NCI-H146 (cell line): ENCODE measurements at regions not wholly inside any gene's neighbourhood (a gene's known extent, or its start where the extent isn't known, plus 50 kb on each side); places are given as distances from the start of the nearest gene placed in this dataset.

Experiments
- DNase-seq: peaks from one replicate; lab custom pipeline; 2025; lab: John Stamatoyannopoulos, UW

DNA sequence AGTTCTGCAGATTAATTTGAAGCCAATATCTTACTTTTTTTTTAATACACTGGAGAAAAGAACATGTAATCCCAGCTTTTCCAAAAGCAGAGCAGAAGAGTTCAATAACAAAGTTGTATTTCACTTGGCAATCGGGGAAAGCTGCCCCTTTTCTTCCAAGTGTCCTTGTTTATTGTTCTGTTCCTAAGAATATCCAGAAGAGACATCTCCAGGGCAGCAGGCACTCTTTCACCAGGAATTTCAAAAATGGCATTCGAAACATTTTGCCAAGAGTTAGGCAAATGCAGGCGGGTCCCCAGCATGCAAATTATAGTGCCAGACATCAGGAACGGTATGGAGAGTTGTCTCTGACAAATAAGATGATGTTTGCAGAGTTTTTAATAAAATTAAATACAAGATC lies 494.5 kb downstream of the BCOR start:
- no peak for DNase-seq

DNA sequence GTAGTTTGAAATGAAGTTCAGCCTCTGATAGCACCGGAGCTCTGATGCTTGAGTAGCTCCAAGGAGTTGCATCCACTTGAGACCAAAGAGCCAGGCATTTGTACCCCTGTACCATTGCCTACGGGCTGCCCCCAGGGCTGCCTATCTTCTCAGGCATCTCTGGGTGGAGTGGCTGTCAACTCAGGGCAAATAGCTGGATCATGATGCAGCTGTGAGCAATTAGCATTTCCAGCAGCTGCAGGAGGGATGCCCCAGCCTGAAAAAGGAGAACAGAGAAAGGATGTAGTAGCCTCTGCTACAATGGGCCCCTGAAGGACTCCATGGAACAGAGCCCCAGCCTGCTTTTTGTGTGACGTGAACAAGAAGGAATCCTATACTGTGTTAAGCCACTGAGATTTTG lies 492.6 kb downstream of the BCOR start:
- peak; percentile 63 for DNase-seq

DNA sequence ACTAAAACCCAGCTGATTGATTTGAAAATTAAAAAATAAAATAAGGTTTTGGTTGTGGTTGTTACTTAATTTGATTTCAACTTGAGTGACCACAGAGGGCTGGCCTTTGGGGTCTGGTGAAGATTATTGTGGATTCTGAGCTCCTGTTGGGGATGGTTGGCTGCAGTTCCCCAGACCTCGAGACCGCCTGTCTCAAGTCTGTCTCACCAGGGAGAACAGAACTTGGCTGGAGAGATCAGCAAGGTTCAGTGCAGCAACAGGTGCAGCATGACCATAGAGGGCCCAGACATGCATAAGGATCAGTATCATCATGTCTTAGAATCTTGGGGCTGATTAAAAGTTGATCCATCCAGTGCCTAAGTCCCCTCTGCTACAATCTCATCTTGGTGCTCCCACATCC lies 491.9 kb downstream of the BCOR start:
- DNase-seq: no peak

DNA sequence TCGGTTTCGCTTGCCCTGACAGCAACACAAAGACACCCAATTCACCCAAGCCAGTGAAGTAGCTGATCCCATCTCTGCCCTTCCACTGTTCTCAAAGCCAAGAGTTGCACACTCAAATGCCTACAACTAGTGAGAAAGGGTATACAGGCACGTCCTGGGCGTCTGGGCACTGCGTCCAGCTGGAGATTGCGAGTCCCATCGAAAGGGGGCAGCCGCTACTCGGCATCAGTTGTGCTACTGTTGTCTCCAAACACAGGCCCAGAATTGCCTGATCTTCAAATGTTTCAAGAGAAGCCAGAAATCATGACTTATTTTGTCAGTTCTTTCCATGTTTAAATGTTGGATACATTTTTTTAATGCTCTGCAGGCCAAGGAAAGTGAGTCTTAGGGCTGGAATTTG lies 487.8 kb downstream of the BCOR start:
- DNase-seq: no peak

DNA sequence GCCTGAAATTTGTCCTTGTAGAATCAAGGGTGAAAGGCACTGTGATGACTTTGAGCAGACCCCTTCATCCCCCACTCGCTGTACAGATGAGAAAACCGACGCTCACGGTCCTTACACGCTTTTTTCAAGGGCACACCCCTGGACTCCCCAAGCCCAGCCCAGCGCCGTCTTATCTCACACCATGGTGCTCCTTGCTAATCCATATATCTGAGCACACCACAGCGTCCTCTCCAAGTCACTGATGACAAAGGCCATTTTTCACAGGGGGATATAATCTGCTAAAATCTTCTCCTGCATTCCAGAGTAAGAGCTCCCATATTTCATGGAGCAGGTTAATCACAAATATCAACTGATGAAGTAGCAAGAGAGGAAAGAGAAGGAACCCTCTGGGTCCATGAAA lies 486.3 kb downstream of the BCOR start:
- no peak for DNase-seq

DNA sequence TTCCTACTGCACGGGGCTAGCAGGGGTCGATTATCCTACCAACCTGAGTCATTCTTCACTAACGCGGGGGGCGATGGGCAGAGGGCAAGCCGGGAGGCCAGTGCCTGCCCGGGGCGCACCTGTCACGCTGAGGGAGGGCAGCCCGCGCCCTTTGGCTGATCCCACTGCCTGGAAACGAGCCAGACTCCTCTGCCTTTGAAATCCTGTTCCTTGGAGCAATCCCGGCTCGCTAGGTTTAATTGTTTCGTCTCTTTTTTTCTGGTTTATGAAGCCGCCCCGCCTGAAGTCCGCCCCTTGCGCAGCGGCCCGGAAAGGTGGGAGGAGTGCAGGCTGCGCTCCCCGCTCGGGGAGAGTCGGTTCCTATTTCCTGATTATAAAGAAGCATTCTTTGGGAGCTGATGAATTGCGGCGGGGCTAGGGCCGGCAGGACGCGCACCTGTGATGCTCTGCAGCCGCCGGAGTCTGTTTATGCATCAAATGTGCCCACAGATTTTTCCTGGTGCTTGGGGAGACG lies 484.2 kb downstream of the BCOR start:
- peak; percentile 83 for DNase-seq

DNA sequence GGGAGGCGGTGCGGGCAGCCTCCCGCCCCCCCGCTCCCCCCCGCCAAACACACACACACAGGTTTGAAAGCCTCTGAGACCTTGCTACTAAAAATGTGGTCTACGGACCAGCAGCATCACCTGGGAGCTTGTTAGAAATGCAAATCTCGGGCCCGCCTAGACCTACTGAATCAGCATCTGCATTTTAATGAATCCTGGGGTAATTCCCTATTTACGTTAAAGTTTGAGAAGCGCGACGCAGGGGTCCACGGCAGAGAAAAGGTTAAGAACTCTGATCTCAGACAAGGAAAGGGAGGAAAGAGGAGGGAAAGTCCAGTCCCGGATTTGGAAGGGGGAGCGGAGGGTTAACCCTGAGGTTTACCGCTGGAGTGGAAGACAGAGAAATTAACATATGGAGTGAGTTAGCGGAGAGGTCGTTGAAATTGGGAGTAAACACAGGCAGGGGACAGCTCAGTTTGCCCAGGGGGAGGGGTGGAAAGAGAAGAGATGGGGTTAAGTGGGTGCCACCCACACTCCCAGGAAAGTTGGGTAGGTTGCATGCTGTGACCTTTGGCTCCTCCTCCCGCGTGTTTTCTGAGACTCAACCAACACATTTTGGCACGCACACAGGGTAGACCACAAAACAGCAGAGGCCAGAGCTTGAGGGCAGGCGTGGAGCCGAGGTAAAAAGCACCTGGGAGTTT lies 483.6 kb downstream of the BCOR start:
- no peak for DNase-seq

DNA sequence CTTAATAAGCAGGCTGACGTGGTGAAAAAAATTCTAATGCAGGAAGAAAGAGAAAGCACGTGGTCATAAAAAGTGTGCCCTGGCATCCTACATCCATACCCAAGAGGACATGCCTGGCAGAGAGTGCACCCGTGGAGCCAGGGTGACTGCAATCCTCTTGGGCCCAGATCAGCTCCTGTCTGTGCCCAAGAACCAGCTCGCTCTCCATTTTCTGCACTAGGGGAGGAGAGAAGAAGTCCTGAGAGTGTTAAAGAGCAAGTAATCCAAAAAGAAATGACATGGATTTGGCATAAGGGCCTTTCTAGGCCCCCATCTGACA lies 483.1 kb downstream of the BCOR start:
- no peak for DNase-seq

DNA sequence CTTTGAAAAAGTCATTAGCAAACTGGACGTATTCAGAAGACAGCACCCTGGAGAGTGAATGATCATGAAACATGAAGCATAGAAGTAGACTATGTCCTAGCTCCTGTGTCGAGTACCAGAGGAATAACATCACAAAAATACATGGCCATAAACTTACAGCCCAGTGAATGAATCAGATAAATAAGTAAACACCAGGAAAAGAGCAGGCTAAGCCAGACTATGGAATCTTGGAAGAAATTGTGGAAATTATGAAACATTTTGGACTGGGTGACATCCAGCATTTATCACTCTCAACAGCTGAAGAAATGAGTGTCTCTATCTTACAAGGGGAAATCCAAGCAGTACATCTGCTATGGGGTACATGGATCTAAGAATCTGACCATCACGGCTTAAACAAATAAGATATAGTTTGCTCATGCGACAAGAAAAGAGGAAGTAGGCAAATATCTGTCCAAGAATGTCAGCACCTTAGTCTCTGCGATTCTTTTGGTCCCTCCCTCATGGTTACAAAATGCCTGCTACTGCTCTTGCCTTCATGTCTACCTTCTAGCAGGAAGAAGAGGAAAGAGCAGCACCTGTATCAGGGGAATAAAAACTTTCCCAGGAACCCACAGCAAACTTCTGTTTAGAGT lies 481.5 kb downstream of the BCOR start:
- no peak for DNase-seq

DNA sequence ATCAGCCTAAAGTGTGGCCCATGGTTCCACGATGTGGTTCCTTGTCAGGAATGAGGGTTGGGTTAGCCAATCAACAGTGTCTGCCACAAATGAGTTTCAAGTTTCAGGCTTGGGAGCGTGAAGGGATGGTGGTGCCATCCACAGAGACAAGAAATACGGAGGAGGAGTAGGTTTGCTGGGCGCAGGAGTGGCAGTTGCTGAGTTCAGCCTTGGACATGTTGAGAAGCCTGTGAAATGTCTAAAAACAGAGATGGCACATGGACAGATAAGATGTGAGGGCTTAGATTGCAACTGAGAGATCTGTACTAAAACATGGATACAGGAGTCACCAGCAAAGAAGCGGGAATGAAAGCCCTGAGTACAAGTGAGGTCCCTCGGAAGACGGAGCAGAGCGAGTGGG lies 481.0 kb downstream of the BCOR start:
- DNase-seq: no peak

DNA sequence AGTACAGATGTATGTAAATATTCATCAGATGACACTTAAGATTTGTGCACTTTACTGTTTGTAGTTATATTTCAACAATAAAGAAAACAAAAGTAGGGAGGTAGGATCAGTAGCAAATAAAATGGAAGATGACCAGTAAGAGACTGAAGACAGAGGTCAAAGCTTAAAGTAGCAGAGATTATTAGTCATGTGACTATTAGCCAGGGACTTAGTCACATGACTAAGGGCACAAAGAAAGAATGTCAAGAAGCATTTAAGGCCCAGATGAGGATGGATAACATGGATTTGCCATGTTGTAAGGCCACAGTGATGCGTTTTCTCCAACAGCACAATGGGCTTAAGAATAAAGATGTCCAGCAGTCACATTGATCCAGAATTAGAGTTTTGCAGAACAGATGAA lies 479.6 kb downstream of the BCOR start:
- no peak for DNase-seq

DNA sequence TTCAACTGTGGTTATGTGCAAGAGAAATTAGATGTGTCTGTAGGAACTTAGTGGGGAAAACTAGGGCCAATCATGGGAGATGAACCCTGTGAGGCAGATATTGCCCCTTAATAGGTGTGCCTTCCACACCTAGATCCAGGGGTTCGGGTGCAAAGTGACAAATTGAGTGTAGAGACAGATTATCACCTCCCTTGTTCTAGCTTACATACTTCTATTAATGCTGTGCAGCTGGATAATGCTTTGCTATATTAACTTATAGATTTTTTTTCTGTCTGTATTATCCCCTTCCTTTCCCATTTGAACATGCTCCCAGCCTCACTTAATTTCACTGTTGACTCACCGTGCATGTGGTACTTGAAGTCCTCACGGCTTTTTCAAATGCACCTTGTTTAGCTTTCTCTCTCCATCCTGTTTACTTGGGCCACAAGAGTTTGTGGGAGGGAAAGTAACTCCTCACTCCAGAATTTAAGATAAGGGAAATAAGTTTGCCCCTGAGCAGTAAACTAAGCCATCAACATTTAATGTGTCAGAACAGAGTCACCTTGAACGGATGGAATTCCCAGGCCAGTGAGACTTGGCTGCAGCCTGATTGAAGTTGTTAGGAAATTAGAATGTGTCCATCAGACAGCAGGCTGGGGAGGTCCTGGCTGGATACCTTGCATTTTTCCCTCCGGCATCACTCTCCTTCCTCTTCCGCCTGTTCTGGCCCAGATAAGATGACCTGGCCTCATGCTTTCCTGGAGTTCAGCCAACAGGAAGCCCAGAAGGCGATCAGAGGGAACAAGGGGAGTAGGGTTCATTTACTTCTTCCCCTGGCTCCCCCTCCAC lies 478.4 kb downstream of the BCOR start:
- DNase-seq: no peak

DNA sequence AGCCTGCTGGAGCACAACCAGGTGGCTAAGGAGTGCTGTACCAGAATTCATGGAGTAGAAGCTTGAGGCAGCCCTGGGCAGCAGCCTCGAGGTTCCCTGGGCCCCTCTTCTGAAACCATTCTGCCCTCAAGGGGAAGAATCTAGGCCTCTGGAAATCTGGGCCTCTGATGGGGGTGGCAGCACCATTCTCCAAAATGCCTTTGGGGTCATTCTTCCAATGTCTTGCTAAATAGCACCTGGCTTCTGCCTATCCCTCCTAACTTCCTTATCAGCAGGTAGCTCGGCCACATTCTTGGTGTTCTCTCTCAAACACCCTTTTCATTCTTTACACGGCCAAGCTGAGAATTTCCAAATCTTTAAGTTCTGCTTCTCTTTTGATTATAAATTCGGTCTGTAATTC lies 473.6 kb downstream of the BCOR start:
- DNase-seq: no peak

DNA sequence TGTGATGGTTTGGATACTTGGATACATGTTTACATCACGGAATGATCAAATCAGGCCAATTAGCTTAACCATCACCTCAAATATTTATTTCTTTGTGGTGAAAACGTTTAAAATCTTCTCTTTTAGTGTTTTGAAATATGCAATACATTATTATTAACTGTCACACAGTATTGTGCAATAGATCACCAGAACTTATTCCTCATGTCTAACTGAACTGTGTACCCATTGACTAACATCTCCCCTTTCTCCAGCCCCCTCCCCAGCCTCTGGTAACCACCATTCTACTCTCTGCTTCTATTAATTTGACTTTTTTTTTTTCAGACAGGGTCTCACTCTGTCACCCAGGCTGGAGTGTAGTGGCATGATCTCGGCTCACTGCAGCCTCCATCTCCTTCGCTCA lies 471.9 kb downstream of the BCOR start:
- no peak for DNase-seq

DNA sequence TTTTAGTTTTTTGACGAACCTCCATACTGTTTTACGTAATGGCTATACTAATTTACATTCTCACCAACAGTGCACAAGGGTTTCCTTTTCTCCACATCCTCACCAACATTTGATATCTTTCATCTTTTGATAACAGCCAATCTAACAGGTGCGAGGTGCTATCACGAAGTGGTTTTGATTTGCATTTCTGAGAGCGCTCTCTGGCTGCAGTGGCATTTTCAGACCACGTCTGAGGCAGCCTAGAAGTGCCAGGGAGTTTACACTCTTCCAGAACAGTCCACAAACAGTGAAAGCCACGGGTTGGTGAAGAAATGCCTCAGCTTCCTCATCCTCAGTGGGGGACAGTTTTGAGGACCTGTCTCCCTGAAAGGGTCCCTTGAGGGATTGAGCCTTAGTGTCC lies 471.0 kb downstream of the BCOR start:
- DNase-seq: no peak

DNA sequence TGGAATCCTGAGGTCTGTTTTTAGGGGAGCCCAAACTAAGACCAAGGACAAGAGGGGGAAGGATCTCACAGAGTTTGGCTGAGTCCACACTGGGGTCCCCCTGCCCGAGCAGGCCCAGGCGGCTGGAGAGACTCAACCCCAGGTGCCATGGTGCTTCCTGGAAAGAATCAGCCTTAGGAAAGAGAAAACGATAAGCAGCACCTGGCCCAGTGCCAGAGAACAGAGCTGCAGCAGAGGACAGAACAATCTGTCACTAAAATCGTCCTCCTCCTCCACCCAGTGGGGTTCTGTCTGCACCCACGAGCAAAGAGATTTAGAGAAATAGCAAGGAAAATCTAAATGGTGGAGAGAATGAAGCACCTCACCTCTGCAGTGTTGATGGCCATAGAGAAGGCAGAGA lies 470.5 kb downstream of the BCOR start:
- DNase-seq: peak; percentile 2

DNA sequence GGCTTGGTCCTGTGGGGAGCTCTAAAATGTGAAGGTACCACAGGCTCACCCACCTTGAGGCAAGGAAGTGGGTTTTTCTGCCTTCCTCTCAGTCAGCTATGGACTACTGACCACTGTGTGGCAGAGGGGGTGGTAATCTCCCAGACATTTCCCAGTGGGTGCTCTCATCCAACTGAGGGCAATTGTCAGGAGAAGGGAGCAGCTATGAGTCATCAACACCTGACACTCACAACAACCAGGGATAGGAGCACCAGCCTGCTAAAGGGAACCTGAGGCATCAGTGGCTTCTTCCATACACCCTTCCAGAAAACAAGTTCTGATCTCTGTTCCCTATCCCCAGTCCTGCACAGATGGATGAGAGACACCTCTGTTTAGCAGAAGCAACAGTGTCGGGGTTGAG lies 468.8 kb downstream of the BCOR start:
- DNase-seq: no peak

DNA sequence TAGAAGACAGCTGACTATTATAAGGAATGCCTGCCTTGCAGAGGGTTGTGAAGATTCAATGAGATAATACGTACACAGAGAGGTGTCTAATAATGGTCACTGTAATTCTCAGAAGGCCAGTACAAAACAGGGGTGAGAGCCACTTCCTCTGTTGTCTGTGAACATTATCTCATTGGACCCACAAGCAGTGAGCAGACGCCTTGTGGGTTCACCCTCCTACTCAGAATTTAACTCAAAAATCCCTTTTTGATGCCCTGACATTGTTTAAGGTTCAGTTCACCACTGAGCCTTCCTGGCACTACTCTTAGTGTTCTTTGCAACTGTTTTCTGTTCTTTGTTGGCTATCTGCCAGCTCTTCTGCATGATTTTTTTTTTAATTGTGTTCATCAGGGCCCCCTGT lies 467.4 kb downstream of the BCOR start:
- no peak for DNase-seq

DNA sequence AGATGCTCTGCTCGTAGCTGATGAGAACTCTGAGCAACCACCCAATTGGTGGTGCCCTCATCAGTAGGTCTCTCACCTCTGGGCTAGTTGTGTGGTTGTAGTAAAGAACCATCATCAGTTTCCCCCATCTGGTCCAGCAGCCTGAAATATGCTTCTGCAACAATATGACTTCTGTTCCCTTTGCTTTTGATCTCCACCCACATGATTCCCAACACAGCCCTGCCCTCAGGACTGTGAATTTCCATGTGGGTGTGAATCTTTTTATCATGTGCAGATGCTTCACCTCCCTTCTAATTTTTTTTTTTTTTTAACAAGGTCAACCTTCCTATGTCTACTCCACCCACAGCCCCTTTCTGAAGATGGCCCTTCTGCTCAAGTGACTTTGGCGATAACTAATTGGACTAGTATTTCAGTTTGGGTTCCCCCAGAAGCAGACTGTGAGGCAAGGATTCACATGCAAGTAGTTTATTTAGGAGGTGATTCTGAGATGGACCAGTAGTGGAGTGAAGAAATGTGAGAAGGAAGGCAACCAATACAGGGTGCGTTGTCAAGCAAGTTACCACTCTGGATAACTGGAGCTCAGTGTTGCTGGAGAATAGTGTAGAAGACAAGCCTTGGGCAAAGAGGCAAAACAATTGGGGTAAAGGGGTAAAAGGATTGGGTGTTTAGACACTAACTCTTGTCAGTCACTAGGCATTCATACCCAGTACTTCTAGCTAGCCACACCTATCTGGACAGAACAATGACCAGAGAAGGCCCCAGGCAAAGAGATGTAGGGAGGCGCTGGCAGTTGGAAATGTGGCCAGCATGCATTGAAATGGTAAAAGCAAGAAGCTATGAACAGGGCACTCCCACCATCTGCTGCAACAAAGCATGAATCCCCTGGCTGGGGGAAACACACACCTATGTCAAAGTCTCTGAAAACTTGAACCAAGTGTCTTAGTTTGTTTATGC lies 466.2 kb downstream of the BCOR start:
- no peak for DNase-seq

DNA sequence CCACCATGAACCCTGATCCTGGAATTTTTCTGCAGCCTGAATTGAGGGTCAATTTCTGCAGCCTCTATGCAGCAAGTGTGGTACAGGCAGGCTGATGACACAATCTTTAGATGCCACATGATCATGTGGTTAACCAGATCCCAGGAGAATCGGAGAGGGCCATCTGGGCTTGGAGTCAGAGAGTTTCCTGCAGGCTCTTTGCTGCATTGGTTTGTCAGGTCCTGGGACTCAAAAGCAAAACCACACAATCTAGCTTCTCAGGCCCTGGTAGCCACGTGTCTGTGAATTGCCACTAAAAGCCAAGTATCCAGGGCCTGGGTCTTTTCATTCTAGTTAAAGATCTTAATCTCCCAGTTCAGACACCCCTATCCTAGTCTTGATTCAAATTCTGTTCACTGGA lies 464.5 kb downstream of the BCOR start:
- no peak for DNase-seq

DNA sequence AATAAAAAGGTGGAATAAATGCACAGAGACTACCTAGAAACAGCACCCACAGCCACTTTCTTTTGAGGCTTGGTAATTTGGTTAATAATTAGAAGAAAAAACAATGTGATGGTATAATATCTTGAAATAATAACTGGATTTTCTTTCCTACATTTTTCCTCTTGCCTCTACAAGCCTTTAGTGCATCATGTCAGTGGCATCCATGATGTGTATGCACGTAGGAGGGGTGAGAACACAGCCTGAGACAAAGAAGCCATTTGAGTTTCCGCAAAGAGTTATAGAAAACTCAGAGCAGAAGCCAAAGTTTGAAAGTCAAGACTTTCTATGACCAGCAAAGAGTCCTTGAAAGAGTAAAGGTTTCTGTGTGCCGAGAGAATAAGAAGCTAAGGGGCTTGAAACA lies 461.3 kb downstream of the BCOR start:
- DNase-seq: no peak

DNA sequence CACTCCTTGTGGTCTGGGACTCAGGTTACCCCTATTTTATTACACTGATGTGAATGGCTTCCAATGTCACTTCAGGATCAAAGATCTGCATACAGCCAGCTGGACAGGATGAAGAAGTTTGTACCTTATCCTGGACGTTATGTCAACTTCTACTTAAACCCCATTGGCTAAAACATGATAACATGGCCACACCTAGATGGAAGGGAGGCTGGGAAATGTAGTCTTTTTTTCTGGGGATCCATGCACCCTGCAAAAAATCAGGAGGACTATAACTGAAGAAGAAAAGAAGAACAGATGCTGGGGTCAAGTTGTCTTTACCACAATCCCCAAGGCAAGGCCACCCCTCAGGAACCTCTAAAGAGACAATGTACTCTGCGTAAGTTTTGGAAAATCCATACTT lies 459.2 kb downstream of the BCOR start:
- DNase-seq: no peak
